Activated CD8-positive, alpha-beta T cell treated with anti-CD3 and anti-CD28 coated beads for 36 hours (primary cell): ENCODE measurements at regions not wholly inside any gene's neighbourhood (a gene's known extent, or its start where the extent isn't known, plus 50 kb on each side); places are given as distances from the start of the nearest gene placed in this dataset.
"Not testable (repeated sequence)": the region's sequence is repeated elsewhere in the genome, so short reads cannot be mapped to it uniquely, and the experiment has no call there.

ENCODE experiments used
- ATAC-seq: fragments of 200-7000 bp; cut with Tn5 transposase; one replicate; pipeline ENCODE4 v1.10.0; 2021; ENCODE audit warnings: mild to moderate bottlenecking, moderate library complexity
- CTCF ChIA-PET: fragments of 350-600 bp; sonication (Branson Sonifier 250); formaldehyde crosslinking; loops from one replicate; lab custom pipeline; 2021; ENCODE audit warnings: antibody characterized with exemption; lab: Charles Lee
- POLR2A ChIA-PET: fragments of 350-600 bp; sonication (Branson Sonifier 250); formaldehyde crosslinking; loops from one replicate; lab custom pipeline; 2021; ENCODE audit warnings: antibody characterized with exemption; lab: Charles Lee
- DNase-seq: peaks from one replicate; pipeline ENCODE4 v3.0.0-alpha.2; 2020
- H3K27ac Mint-ChIP-seq: one replicate; pipeline ENCODE4 v1.8.0; 2021; ENCODE audit warnings: mild to moderate bottlenecking, mixed read lengths
- H3K27me3 Mint-ChIP-seq: one replicate; pipeline ENCODE4 v1.8.0; 2021; ENCODE audit warnings: mixed read lengths
- H3K36me3 Mint-ChIP-seq: one replicate; pipeline ENCODE4 v1.8.0; 2021; ENCODE audit warnings: low read depth, mixed read lengths
- H3K4me1 Mint-ChIP-seq: one replicate; pipeline ENCODE4 v1.8.0; 2021; ENCODE audit warnings: low read depth, mixed read lengths
- H3K4me3 Mint-ChIP-seq: one replicate; pipeline ENCODE4 v1.8.0; 2021; ENCODE audit warnings: mild to moderate bottlenecking, moderate library complexity, mixed read lengths
- H3K9me3 Mint-ChIP-seq: one replicate; pipeline ENCODE4 v1.8.0; 2021; ENCODE audit warnings: mixed read lengths
- intact Hi-C: fragments of 100-400 bp; cut with micrococcal nuclease; formaldehyde crosslinking; loops from one replicate; pipeline ENCODE4 v1.10.0; 2022
- TF ChIP-seq, protein P1 (sequence below): fragments of 200-600 bp; IDR thresholded peaks from one replicate; pipeline ENCODE4 v1.8.0; 2022; ENCODE audit warnings: antibody characterized with exemption, mild to moderate bottlenecking

DNA sequence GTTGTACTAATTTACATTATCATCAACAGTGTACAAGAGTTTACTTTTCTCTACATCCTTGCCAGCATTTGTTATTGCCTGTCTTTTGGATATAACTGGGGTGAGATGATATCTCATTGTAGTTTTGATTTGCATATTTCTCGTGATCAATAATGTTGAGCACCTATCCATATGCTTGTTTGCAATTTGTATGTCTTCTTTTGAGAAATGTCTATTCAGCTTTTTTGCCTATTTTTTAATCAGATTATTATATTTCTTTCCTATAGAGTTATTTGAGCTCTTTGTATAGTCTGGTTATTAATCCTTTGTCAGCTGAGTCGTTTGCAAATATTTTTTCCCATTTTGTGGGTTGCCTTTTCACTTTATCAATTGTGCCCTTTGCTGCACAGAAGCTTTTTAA, 540.8 kb upstream of the SGO1 start:
- no peak for ATAC-seq
- TF ChIP-seq, protein P1, sequence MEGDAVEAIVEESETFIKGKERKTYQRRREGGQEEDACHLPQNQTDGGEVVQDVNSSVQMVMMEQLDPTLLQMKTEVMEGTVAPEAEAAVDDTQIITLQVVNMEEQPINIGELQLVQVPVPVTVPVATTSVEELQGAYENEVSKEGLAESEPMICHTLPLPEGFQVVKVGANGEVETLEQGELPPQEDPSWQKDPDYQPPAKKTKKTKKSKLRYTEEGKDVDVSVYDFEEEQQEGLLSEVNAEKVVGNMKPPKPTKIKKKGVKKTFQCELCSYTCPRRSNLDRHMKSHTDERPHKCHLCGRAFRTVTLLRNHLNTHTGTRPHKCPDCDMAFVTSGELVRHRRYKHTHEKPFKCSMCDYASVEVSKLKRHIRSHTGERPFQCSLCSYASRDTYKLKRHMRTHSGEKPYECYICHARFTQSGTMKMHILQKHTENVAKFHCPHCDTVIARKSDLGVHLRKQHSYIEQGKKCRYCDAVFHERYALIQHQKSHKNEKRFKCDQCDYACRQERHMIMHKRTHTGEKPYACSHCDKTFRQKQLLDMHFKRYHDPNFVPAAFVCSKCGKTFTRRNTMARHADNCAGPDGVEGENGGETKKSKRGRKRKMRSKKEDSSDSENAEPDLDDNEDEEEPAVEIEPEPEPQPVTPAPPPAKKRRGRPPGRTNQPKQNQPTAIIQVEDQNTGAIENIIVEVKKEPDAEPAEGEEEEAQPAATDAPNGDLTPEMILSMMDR = no peak
- Mint-ChIP-seq H3K27ac (no peak overlapping the region), H3K4me1 (no peaks in the 10 kb centered on the region), H3K27me3 (no peaks in the 10 kb centered on the region), H3K36me3 (no peaks in the 10 kb centered on the region), H3K4me3 (no peak overlapping the region), H3K9me3 (peaks cover 22% of the 10 kb centered on the region)
- CTCF ChIA-PET = no interaction called here
- intact Hi-C loops = no loop called here
- no peak for DNase-seq
- POLR2A ChIA-PET = interaction anchor here (0.8 kb wide), 1 partner anchor 12 kb away, joined by 3 read pairs; no protein-coding TSS in a partner anchor

DNA sequence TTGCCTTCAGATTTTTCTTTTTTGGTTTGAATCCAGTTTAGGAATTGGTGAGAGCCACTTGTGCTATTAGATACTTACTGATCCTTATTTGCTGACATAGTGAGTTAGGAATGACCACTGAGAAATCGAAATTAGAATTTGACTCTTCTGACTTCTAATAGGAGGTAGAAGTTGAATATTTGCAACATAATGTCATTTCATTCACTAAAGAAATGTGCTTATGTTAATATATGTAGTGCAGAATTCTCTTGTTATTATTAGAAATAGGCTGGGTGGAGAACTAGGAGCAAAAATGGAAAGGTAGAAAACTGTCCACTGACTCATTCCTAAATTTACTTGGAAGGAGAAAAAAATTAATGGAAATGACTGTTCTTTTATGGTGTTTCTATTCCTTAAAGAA, 538.2 kb upstream of the SGO1 start:
- ChIA-PET POLR2A (no interaction called here), CTCF (no interaction called here)
- ATAC-seq = no peak
- peaks cover 21% of the 10 kb centered on the region for H3K9me3 Mint-ChIP-seq
- H3K36me3 Mint-ChIP-seq = no peaks in the 10 kb centered on the region
- no peak overlapping the region for H3K27ac Mint-ChIP-seq
- intact Hi-C loops = no loop called here
- no peaks in the 10 kb centered on the region for H3K27me3 Mint-ChIP-seq
- no peaks in the 10 kb centered on the region for H3K4me1 Mint-ChIP-seq
- TF ChIP-seq, protein P1 = no peak
- H3K4me3 Mint-ChIP-seq = no peak overlapping the region
- no peak for DNase-seq

DNA sequence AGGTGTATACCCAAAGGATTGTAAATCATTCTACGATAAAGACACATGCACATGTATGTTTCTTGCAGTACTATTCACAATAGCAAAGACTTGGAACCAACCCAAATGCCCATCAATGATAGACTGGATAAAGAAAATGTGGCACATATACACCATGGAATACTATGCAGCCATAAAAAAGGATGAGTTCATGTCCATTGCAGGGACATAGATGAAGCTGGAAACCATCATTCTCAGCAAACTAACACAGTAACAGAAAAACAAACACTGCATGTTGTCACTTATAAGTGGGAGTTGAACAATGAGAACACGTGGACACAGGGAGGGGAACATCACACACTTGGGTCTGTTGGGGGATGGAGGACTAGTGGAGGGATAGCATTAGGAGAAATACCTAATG, 530.4 kb upstream of the SGO1 start:
- H3K27ac Mint-ChIP-seq, POLR2A ChIA-PET, H3K4me3 Mint-ChIP-seq, DNase-seq, CTCF ChIA-PET, ATAC-seq, H3K4me1 Mint-ChIP-seq, H3K27me3 Mint-ChIP-seq, intact Hi-C loops, H3K36me3 Mint-ChIP-seq: not testable (repeated sequence)
- H3K9me3 Mint-ChIP-seq = peaks cover 22% of the 10 kb centered on the region

DNA sequence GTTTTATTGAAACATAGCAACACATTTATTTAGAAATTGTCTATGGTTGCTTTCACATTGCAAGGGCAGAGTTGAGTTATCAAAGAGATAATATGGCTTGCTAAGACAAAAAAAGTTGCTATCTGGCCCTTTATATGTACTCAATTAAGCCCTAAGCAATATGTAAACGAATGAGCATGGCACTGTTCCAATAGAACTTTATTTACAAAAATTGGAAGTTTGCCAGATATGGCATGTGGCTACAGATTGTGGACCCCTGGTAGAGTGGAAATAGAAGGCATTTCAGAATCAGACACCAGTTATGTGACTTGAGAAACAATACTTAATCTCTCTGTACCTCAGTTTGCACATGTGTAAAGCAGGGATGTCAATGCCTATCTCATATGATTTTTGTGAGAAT, 515.6 kb upstream of the SGO1 start:
- H3K9me3 Mint-ChIP-seq = peaks cover 17% of the 10 kb centered on the region
- ATAC-seq (no peak), DNase-seq (no peak)
- no peaks in the 10 kb centered on the region for H3K4me1 Mint-ChIP-seq
- H3K4me3 Mint-ChIP-seq = no peak overlapping the region
- no peaks in the 10 kb centered on the region for H3K36me3 Mint-ChIP-seq
- TF ChIP-seq, protein P1 = no peak
- intact Hi-C loops = no loop called here
- no peaks in the 10 kb centered on the region for H3K27me3 Mint-ChIP-seq
- CTCF ChIA-PET = no interaction called here
- no peak overlapping the region for H3K27ac Mint-ChIP-seq
- POLR2A ChIA-PET = no interaction called here

DNA sequence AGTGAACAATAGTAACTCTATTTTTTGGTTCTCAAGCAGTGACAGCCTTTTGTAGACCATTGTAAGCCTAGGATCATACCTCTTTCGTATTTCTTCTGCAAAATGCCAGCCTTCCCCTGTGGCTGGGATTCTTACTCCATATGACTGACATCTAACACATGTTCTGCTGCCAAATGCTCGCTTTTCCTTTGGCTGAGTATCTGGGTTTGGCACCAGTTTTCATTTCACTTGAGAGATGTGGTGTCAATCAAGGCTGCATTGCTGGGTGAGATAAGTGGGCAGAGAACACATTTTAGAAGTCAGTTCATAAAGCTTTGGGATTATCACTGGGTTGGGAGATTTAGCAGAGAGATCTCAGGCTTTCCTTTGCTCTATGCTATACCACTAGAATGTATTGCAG, 514.7 kb upstream of the SGO1 start:
- no peaks in the 10 kb centered on the region for H3K36me3 Mint-ChIP-seq
- no peaks in the 10 kb centered on the region for H3K27me3 Mint-ChIP-seq
- DNase-seq = no peak
- CTCF ChIA-PET = no interaction called here
- H3K4me1 Mint-ChIP-seq = no peaks in the 10 kb centered on the region
- no peak overlapping the region for H3K4me3 Mint-ChIP-seq
- H3K9me3 Mint-ChIP-seq = peaks cover 17% of the 10 kb centered on the region
- TF ChIP-seq, protein P1 = no peak
- intact Hi-C loops = no loop called here
- POLR2A ChIA-PET = no interaction called here
- no peak overlapping the region for H3K27ac Mint-ChIP-seq
- ATAC-seq = no peak

DNA sequence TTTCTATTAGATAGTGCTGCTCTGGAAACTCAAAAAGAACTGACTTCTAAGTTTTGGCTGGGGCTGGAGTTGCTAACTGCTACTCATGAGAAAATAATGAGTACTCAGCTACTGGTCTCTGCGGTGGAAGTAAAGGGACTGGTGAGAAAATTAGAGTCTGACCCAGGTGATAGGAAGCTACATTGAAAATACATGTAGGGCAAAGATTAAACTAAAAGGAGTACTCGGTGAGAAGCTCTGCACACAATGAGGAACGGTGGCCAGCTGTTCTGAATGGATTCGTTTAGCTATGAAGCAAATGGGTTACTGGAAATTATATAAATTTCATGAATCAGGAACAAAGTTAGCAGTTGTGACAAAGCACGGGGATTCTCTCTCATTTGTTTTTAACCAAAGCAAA, 512.9 kb upstream of the SGO1 start:
- no peak overlapping the region for H3K27ac Mint-ChIP-seq

More for the DNA sequence above, 512.9 kb upstream of the SGO1 start:
- Mint-ChIP-seq H3K27me3 (no peaks in the 10 kb centered on the region), H3K9me3 (peaks cover 13% of the 10 kb centered on the region), H3K4me3 (no peak overlapping the region), H3K4me1 (no peaks in the 10 kb centered on the region), H3K36me3 (no peaks in the 10 kb centered on the region)
- TF ChIP-seq, protein P1 = no peak
- ATAC-seq = no peak
- ChIA-PET POLR2A (no interaction called here), CTCF (no interaction called here)
- no peak for DNase-seq
- intact Hi-C loops = no loop called here
